IMR-90 (cell line): ENCODE measurements at regions not wholly inside any gene's neighbourhood (a gene's known extent, or its start where the extent isn't known, plus 50 kb on each side); places are given as distances from the start of the nearest gene placed in this dataset.

ENCODE experiments used
- ATAC-seq: fragments of 200-7000 bp; cut with Tn5 transposase; 2 replicates; pipeline ENCODE4 v1.9.1; 2020; ENCODE audit warnings: low read depth, mild to moderate bottlenecking, moderate library complexity
- BruUV-seq: library from RNA; stranded (reverse); fragments of 400-500 nt; replicated peaks from 2 replicates; lab custom pipeline; 2021; lab: Mats Ljungman, UMichigan
- CTCF ChIA-PET: fragments of 300-600 bp; formaldehyde crosslinking; extraction: SDS; loops from one replicate; lab custom pipeline; 2021; ENCODE audit warnings: antibody characterized with exemption; lab: Yijun Ruan, JAX
- POLR2A ChIA-PET: fragments of 300-600 bp; sonication (Branson Sonifier 250); formaldehyde crosslinking; loops from one replicate; lab custom pipeline; 2022; ENCODE audit warnings: antibody characterized with exemption; ENCODE audit not compliant: unreplicated experiment; lab: Charles Lee
- DNase-seq: peaks from one replicate; pipeline ENCODE4 v3.0.0; 2013
- H2AFZ ChIP-seq: replicated peaks from 2 replicates; pipeline ENCODE3; 2013; ENCODE audit warnings: low read length, mild to moderate bottlenecking; ENCODE audit not compliant: poor library complexity
- H2AK5ac ChIP-seq: 2 replicates; pipeline ENCODE4 v1.6.1; 2013; ENCODE audit warnings: low read depth, low read length, inconsistent platforms
- H2AK9ac ChIP-seq: replicated peaks from 2 replicates; pipeline ENCODE3; 2013; ENCODE audit warnings: mild to moderate bottlenecking, low read depth, low read length, moderate library complexity; ENCODE audit not compliant: poor library complexity
- H2BK120ac ChIP-seq: 2 replicates; pipeline ENCODE4 v1.6.1; 2013; ENCODE audit warnings: low read depth, low read length, inconsistent platforms
- H2BK15ac ChIP-seq: 3 replicates; pipeline ENCODE4 v1.6.1; 2013; ENCODE audit warnings: low read depth, low read length, inconsistent platforms
- H2BK20ac ChIP-seq: 2 replicates; pipeline ENCODE4 v1.6.1; 2013; ENCODE audit warnings: low read depth, mild to moderate bottlenecking, inconsistent platforms, low read length, moderate library complexity
- H2BK5ac ChIP-seq: 2 replicates; pipeline ENCODE4 v1.6.1; 2013; ENCODE audit warnings: mild to moderate bottlenecking, low read depth, low read length, inconsistent platforms; ENCODE audit not compliant: poor library complexity, severe bottlenecking
- H3K14ac ChIP-seq: replicated peaks from 2 replicates; pipeline ENCODE4 v1.6.1; 2013; ENCODE audit warnings: low read depth, low read length, inconsistent platforms
- H3K18ac ChIP-seq: 2 replicates; pipeline ENCODE4 v1.6.1; 2013; ENCODE audit warnings: low read depth, low read length, control low read depth
- H3K23ac ChIP-seq: 2 replicates; pipeline ENCODE4 v1.6.1; 2013; ENCODE audit warnings: low read depth, low read length, inconsistent platforms
- H3K27ac ChIP-seq: 2 replicates; pipeline ENCODE4 v1.5.1; 2013; ENCODE audit warnings: mild to moderate bottlenecking, control low read depth, low read length; ENCODE audit not compliant: insufficient read depth
- H3K27me3 ChIP-seq: 2 replicates; pipeline ENCODE4 v1.6.1; 2013; ENCODE audit warnings: low read length; ENCODE audit not compliant: control insufficient read depth, insufficient read depth
- H3K36me3 ChIP-seq: 2 replicates; pipeline ENCODE4 v1.6.1; 2013; ENCODE audit warnings: low read length, mixed read lengths; ENCODE audit not compliant: control insufficient read depth, insufficient read depth
- H3K4ac ChIP-seq: 2 replicates; pipeline ENCODE4 v1.6.1; 2013; ENCODE audit warnings: low read depth, low read length, inconsistent platforms
- H3K4me1 ChIP-seq: 2 replicates; pipeline ENCODE4 v1.6.1; 2013; ENCODE audit warnings: low read length, mixed read lengths; ENCODE audit not compliant: control insufficient read depth, insufficient read depth
- H3K4me2 ChIP-seq: 2 replicates; pipeline ENCODE4 v1.6.1; 2013; ENCODE audit warnings: low read depth, mild to moderate bottlenecking, control low read depth, low read length, moderate library complexity
- H3K4me3 ChIP-seq: 2 replicates; pipeline ENCODE4 v1.5.1; 2013; ENCODE audit warnings: low read depth, mild to moderate bottlenecking, control low read depth, low read length, moderate library complexity; ENCODE audit not compliant: insufficient read depth
- H3K56ac ChIP-seq: 2 replicates; pipeline ENCODE4 v1.6.1; 2013; ENCODE audit warnings: low read length, inconsistent platforms; ENCODE audit not compliant: insufficient read depth; ENCODE audit errors: extremely low read depth
- H3K79me1 ChIP-seq, 2 experiments: 2 replicates each; pipeline ENCODE4 v1.6.1; 2013; ENCODE audit warnings: low read length in 2 of 2, inconsistent platforms in 1 of 2, low read depth in 1 of 2
- H3K9ac ChIP-seq: 2 replicates; pipeline ENCODE4 v1.6.1; 2013; ENCODE audit warnings: low read depth, low read length, control low read depth
- H3K9me1 ChIP-seq: 2 replicates; pipeline ENCODE4 v1.6.1; 2013; ENCODE audit warnings: low read length, inconsistent platforms; ENCODE audit not compliant: insufficient read depth
- H3K9me3 ChIP-seq: 2 replicates; pipeline ENCODE4 v1.6.1; 2013; ENCODE audit warnings: low read length; ENCODE audit not compliant: control insufficient read depth, insufficient read depth
- H4K20me1 ChIP-seq: 2 replicates; pipeline ENCODE4 v1.6.1; 2013; ENCODE audit warnings: low read length, inconsistent platforms; ENCODE audit not compliant: insufficient read depth
- H4K5ac ChIP-seq: 2 replicates; pipeline ENCODE4 v1.6.1; 2013; ENCODE audit warnings: mild to moderate bottlenecking, low read depth, low read length, control low read depth
- H4K8ac ChIP-seq, 2 experiments: 2 replicates each; pipeline ENCODE4 v1.6.1; 2013; ENCODE audit warnings: low read depth in 2 of 2, low read length in 2 of 2, control low read depth in 1 of 2, inconsistent platforms in 1 of 2
- H4K91ac ChIP-seq: 2 replicates; pipeline ENCODE4 v1.6.1; 2013; ENCODE audit warnings: low read depth, low read length, inconsistent platforms; ENCODE audit not compliant: insufficient read depth
- BHLHE40 ChIP-seq: fragments of 150-350 bp; IDR thresholded peaks from 2 replicates; pipeline ENCODE4 v1.6.1; 2016; ENCODE audit warnings: mild to moderate bottlenecking, low read depth, low read length
- CEBPB ChIP-seq: IDR thresholded peaks from 2 replicates; pipeline ENCODE4 v1.6.1; 2012; ENCODE audit warnings: low read depth, low read length, improper control_type of control experiment
- CHD1 ChIP-seq: IDR thresholded peaks from 2 replicates; pipeline ENCODE4 v1.6.1; 2012; ENCODE audit warnings: low read depth, low read length, improper control_type of control experiment
- FOS ChIP-seq: fragments of 150-350 bp; IDR thresholded peaks from 2 replicates; pipeline ENCODE4 v1.6.1; 2016; ENCODE audit warnings: low read depth, low read length
- MAFK ChIP-seq: IDR thresholded peaks from 2 replicates; pipeline ENCODE4 v1.6.1; 2012; ENCODE audit warnings: low read depth, low read length, improper control_type of control experiment
- MAZ ChIP-seq: IDR thresholded peaks from 2 replicates; pipeline ENCODE4 v1.6.1; 2012; ENCODE audit warnings: low read depth, mild to moderate bottlenecking, low read length, improper control_type of control experiment, moderate library complexity, borderline replicate concordance
- MXI1 ChIP-seq: IDR thresholded peaks from 2 replicates; pipeline ENCODE4 v1.6.1; 2012; ENCODE audit warnings: low read depth, mild to moderate bottlenecking, low read length, moderate library complexity, borderline replicate concordance
- NFE2L2 ChIP-seq: fragments of 150-350 bp; IDR thresholded peaks from 2 replicates; pipeline ENCODE4 v1.6.1; 2016; ENCODE audit warnings: low read depth, mild to moderate bottlenecking, low read length
- POLR2A ChIP-seq: IDR thresholded peaks from 2 replicates; pipeline ENCODE4 v1.6.1; 2012; ENCODE audit warnings: mild to moderate bottlenecking, low read depth, low read length
- RAD21 ChIP-seq: IDR thresholded peaks from 2 replicates; pipeline ENCODE4 v1.6.1; 2012; ENCODE audit warnings: low read length, improper control_type of control experiment
- RCOR1 ChIP-seq: IDR thresholded peaks from 2 replicates; pipeline ENCODE4 v1.6.1; 2012; ENCODE audit warnings: mild to moderate bottlenecking, low read length, improper control_type of control experiment; ENCODE audit not compliant: insufficient replicate concordance
- RFX5 ChIP-seq: IDR thresholded peaks from 2 replicates; pipeline ENCODE4 v1.8.0; 2012; ENCODE audit warnings: low read depth, mild to moderate bottlenecking, low read length, moderate library complexity
- SMC3 ChIP-seq: fragments of 150-350 bp; IDR thresholded peaks from 2 replicates; pipeline ENCODE4 v1.6.1; 2016; ENCODE audit warnings: low read depth, mild to moderate bottlenecking, antibody characterized with exemption, low read length, moderate library complexity
- WGBS, 2 experiments: methylation state at CpG; one replicate each; pipeline versions ENCODE4 v1.1.5 to v1.1.7; 2013; ENCODE audit warnings: missing lambda C conversion rate in 2 of 2; ENCODE audit not compliant: insufficient read length in 1 of 2; ENCODE audit errors: extremely low coverage in 2 of 2; 5-methylcytosine and 5-hydroxymethylcytosine counted together
- dilution Hi-C: fragments of 300-500 bp; cut with HindIII; formaldehyde crosslinking; loops from one replicate; pipeline ENCODE4 v1.14.3; 2018; ENCODE audit warnings: low sequenced_read_pairs; ENCODE audit not compliant: unreplicated experiment
- in situ Hi-C: fragments of 300-500 bp; cut with MboI; formaldehyde crosslinking; loops from 3 replicates; pipeline ENCODE4 v1.14.3; 2019; ENCODE audit warnings: low sequenced_read_pairs, inconsistent platforms, mixed read lengths
- intact Hi-C: fragments of 100-400 bp; cut with micrococcal nuclease; formaldehyde crosslinking; loops from 2 replicates; pipeline ENCODE4 v1.10.0; 2022
- TF ChIP-seq, protein P1 (sequence below): fragments of 150-350 bp; IDR thresholded peaks from 2 replicates; pipeline ENCODE4 v1.6.1; 2016; ENCODE audit warnings: low read depth, mild to moderate bottlenecking, low read length, moderate library complexity, borderline replicate concordance
- TF ChIP-seq, protein P2 (sequence below): fragments of 150-350 bp; IDR thresholded peaks from 2 replicates; pipeline ENCODE4 v1.6.1; 2017; ENCODE audit warnings: mild to moderate bottlenecking, antibody characterized with exemption, low read length, low read depth
- TF ChIP-seq, protein P3 (sequence below): conservative IDR thresholded peaks from 2 replicates; pipeline ENCODE4 v1.5.1; 2012; ENCODE audit warnings: mild to moderate bottlenecking, low read depth, low read length, improper control_type of control experiment

DNA sequence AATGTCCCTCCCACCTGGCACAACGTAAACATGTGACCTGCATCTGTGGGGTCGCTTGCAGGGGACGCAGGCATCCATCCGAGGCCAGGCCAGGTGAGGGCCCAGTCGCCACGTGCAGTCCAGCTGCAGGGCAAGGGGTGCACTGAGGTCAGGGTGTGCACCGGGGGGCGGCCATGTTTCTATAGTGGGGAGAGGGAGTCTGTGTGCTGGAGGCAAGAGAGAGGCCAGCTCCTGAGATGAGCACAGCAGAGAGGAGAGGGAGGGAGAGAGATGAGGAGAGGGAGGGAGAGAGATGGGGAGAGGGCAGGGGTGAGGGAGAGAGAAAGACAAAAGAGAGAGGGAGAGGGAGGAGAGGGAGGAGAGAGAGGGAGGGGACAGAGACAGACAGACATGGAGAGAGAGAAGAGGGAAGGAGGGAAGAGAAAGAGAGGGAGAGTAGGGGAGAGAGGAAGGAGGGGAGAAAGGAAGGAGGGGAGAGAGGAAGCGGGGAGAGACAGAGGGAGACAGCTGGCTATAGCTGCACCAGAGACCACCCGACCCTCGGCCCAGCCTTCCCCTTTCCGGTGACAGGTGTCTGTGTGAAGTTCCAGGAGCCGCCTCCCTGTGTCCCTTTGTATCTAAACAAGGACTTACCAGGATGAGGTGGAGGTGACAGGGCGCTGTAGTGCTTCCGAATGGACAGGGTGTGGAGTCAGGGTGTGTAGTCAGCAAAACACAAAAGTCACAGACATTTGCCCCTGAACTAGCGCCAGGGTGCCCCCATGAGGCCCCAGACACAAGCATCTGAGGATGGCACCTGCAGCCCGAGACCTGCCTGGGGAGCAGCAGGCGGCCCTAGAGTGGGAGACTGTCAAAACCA is 68.7 kb downstream of the ADRA2C start:
- peaks cover 35% of the 10 kb centered on the region for H3K27me3 ChIP-seq
- dilution Hi-C loops (no loop called here), intact Hi-C loops (no loop called here), in situ Hi-C loops (no loop called here)
- H3K4me3 ChIP-seq, result no peak overlapping the region
- H3K14ac ChIP-seq, result no peak overlapping the region
- ATAC-seq (no peak), DNase-seq (no peak)
- H2BK120ac ChIP-seq, result no peak overlapping the region
- no peak overlapping the region for H2AK9ac ChIP-seq
- no peaks in the 10 kb centered on the region for H3K36me3 ChIP-seq
- 12% methylated on average over 7 of the region's 18 CpGs; no CpG with 5 or more reads in 1 of the 2 experiments for WGBS, 2 experiments
- H3K9me3 ChIP-seq, result no peaks in the 10 kb centered on the region
- H3K79me1 ChIP-seq, result no peaks in the 10 kb centered on the region
- H2BK15ac ChIP-seq, result no peak overlapping the region
- H3K56ac ChIP-seq, result no peak overlapping the region
- no peak overlapping the region for H2AFZ ChIP-seq
- H3K4me1 ChIP-seq, result no peaks in the 10 kb centered on the region
- H3K4ac ChIP-seq, result no peak overlapping the region
- no peak overlapping the region for H3K9ac ChIP-seq
- CTCF ChIA-PET, result no interaction called here
- POLR2A ChIA-PET, result no interaction called here
- no peak overlapping the region for H3K23ac ChIP-seq
- H3K18ac ChIP-seq, result no peak overlapping the region
- H3K9me1 ChIP-seq, result no peaks in the 10 kb centered on the region
- BruUV-seq, result no TSS peak
- H4K8ac ChIP-seq, result no peak overlapping the region
- no peak overlapping the region for H2AK5ac ChIP-seq
- no peak overlapping the region for H3K27ac ChIP-seq
- no peak overlapping the region for H4K91ac ChIP-seq
- no peak overlapping the region for H4K5ac ChIP-seq
- no peak for TF ChIP-seq CHD1
- no peak for TF ChIP-seq MAZ
- TF ChIP-seq SMC3, result no peak
- TF ChIP-seq, protein P1, sequence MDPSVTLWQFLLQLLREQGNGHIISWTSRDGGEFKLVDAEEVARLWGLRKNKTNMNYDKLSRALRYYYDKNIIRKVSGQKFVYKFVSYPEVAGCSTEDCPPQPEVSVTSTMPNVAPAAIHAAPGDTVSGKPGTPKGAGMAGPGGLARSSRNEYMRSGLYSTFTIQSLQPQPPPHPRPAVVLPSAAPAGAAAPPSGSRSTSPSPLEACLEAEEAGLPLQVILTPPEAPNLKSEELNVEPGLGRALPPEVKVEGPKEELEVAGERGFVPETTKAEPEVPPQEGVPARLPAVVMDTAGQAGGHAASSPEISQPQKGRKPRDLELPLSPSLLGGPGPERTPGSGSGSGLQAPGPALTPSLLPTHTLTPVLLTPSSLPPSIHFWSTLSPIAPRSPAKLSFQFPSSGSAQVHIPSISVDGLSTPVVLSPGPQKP, result no peak
- TF ChIP-seq, protein P2, sequence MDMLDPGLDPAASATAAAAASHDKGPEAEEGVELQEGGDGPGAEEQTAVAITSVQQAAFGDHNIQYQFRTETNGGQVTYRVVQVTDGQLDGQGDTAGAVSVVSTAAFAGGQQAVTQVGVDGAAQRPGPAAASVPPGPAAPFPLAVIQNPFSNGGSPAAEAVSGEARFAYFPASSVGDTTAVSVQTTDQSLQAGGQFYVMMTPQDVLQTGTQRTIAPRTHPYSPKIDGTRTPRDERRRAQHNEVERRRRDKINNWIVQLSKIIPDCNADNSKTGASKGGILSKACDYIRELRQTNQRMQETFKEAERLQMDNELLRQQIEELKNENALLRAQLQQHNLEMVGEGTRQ, result no peak
- no peak for TF ChIP-seq MXI1
- no peak for TF ChIP-seq RCOR1
- TF ChIP-seq BHLHE40, result no peak
- no peak for TF ChIP-seq RFX5
- TF ChIP-seq RAD21, result no peak
- TF ChIP-seq FOS, result no peak
- no peak for TF ChIP-seq NFE2L2
- TF ChIP-seq, protein P3, sequence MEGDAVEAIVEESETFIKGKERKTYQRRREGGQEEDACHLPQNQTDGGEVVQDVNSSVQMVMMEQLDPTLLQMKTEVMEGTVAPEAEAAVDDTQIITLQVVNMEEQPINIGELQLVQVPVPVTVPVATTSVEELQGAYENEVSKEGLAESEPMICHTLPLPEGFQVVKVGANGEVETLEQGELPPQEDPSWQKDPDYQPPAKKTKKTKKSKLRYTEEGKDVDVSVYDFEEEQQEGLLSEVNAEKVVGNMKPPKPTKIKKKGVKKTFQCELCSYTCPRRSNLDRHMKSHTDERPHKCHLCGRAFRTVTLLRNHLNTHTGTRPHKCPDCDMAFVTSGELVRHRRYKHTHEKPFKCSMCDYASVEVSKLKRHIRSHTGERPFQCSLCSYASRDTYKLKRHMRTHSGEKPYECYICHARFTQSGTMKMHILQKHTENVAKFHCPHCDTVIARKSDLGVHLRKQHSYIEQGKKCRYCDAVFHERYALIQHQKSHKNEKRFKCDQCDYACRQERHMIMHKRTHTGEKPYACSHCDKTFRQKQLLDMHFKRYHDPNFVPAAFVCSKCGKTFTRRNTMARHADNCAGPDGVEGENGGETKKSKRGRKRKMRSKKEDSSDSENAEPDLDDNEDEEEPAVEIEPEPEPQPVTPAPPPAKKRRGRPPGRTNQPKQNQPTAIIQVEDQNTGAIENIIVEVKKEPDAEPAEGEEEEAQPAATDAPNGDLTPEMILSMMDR, result no peak
- no peak for TF ChIP-seq CEBPB
- no peak for TF ChIP-seq MAFK
- no peak for TF ChIP-seq POLR2A
- H2BK5ac ChIP-seq, result no peak overlapping the region
- no peak overlapping the region for H2BK20ac ChIP-seq
- no peak overlapping the region for H3K4me2 ChIP-seq
- no peaks in the 10 kb centered on the region for H4K20me1 ChIP-seq
